Trophoblast cell (in vitro differentiated cells and primary cell): ENCODE measurements at regions not wholly inside any gene's neighbourhood (a gene's known extent, or its start where the extent isn't known, plus 50 kb on each side); places are given as distances from the start of the nearest gene placed in this dataset.

ENCODE experiments used
- DNase-seq, 2 donors: peaks; one replicate each; pipeline ENCODE4 v3.0.0-alpha.2; 2016
- H2AFZ ChIP-seq: 2 replicates; pipeline ENCODE4 v1.6.1; 2013; ENCODE audit warnings: low read length, moderate library complexity, mild to moderate bottlenecking; ENCODE audit not compliant: insufficient read depth, poor library complexity
- H2AK5ac ChIP-seq: 2 replicates; pipeline ENCODE4 v1.6.1; 2013; ENCODE audit warnings: mild to moderate bottlenecking, low read length
- H2BK120ac ChIP-seq: 2 replicates; pipeline ENCODE4 v1.6.1; 2013; ENCODE audit warnings: low read length, mild to moderate bottlenecking, moderate library complexity; ENCODE audit not compliant: insufficient read depth, poor library complexity
- H2BK12ac ChIP-seq: 2 replicates; pipeline ENCODE4 v1.6.1; 2013; ENCODE audit warnings: mild to moderate bottlenecking, low read length, moderate library complexity
- H2BK5ac ChIP-seq: 2 replicates; pipeline ENCODE4 v1.6.1; 2013; ENCODE audit warnings: low read length, low read depth, moderate library complexity, mild to moderate bottlenecking; ENCODE audit not compliant: poor library complexity
- H3K14ac ChIP-seq: 2 replicates; pipeline ENCODE4 v1.6.1; 2013; ENCODE audit warnings: mild to moderate bottlenecking, low read length
- H3K18ac ChIP-seq: 2 replicates; pipeline ENCODE4 v1.6.1; 2013; ENCODE audit warnings: mild to moderate bottlenecking, low read length
- H3K23ac ChIP-seq: 2 replicates; pipeline ENCODE4 v1.6.1; 2013; ENCODE audit warnings: low read length
- H3K27ac ChIP-seq: 2 replicates; pipeline ENCODE4 v1.5.1; 2013; ENCODE audit warnings: low read depth, mild to moderate bottlenecking, inconsistent platforms, low read length, moderate library complexity
- H3K27me3 ChIP-seq: 2 replicates; pipeline ENCODE4 v1.6.1; 2013; ENCODE audit warnings: inconsistent platforms, mild to moderate bottlenecking, low read length, moderate library complexity; ENCODE audit not compliant: insufficient read depth
- H3K36me3 ChIP-seq, 2 experiments: 1 replicate in 1 of 2; 2 replicates in 1 of 2; pipeline ENCODE4 v1.6.1; 2013; ENCODE audit warnings: low read length in 2 of 2, mild to moderate bottlenecking in 2 of 2, moderate library complexity in 1 of 2; ENCODE audit not compliant: insufficient read depth in 2 of 2, control insufficient read depth in 1 of 2
- H3K4ac ChIP-seq: 2 replicates; pipeline ENCODE4 v1.6.1; 2013; ENCODE audit warnings: low read depth, mild to moderate bottlenecking, low read length, moderate library complexity
- H3K4me1 ChIP-seq, 2 experiments: 1 replicate in 1 of 2; 2 replicates in 1 of 2; pipeline ENCODE4 v1.6.1; 2013; ENCODE audit warnings: low read length in 2 of 2, mild to moderate bottlenecking in 2 of 2, moderate library complexity in 1 of 2; ENCODE audit not compliant: insufficient read depth in 2 of 2, control insufficient read depth in 1 of 2
- H3K4me2 ChIP-seq: 2 replicates; pipeline ENCODE4 v1.6.1; 2013; ENCODE audit warnings: inconsistent platforms, mild to moderate bottlenecking, low read length, moderate library complexity
- H3K4me3 ChIP-seq: 2 replicates; pipeline ENCODE4 v1.5.1; 2013; ENCODE audit warnings: mild to moderate bottlenecking, low read depth, low read length, inconsistent platforms
- H3K79me1 ChIP-seq: one replicate; pipeline ENCODE4 v1.6.1; 2013; ENCODE audit warnings: low read length
- H3K79me2 ChIP-seq: 2 replicates; pipeline ENCODE4 v1.6.1; 2013; ENCODE audit warnings: low read length, mild to moderate bottlenecking; ENCODE audit not compliant: control insufficient read depth, insufficient read depth, poor library complexity
- H3K9ac ChIP-seq: 2 replicates; pipeline ENCODE4 v1.6.1; 2013; ENCODE audit warnings: mild to moderate bottlenecking, low read length
- H3K9me3 ChIP-seq: 2 replicates; pipeline ENCODE4 v1.6.1; 2013; ENCODE audit warnings: low read depth, mild to moderate bottlenecking, control low read depth, inconsistent platforms, low read length; ENCODE audit not compliant: insufficient read depth
- H4K12ac ChIP-seq: 2 replicates; pipeline ENCODE4 v1.6.1; 2013; ENCODE audit warnings: low read depth, mild to moderate bottlenecking, low read length, moderate library complexity
- H4K8ac ChIP-seq: 2 replicates; pipeline ENCODE4 v1.6.1; 2013; ENCODE audit warnings: low read depth, mild to moderate bottlenecking, low read length, moderate library complexity
- H4K91ac ChIP-seq: one replicate; pipeline ENCODE4 v1.6.1; 2013; ENCODE audit warnings: low read depth, mild to moderate bottlenecking, low read length, moderate library complexity
- WGBS: extraction: QIAGEN DNeasy Blood & Tissue Kit; methylation state at CpG from one replicate; pipeline ENCODE4 v1.1.7; 2013; ENCODE audit warnings: missing lambda C conversion rate; ENCODE audit not compliant: insufficient read length, insufficient coverage; ENCODE audit errors: extremely low coverage; 5-methylcytosine and 5-hydroxymethylcytosine counted together

DNA sequence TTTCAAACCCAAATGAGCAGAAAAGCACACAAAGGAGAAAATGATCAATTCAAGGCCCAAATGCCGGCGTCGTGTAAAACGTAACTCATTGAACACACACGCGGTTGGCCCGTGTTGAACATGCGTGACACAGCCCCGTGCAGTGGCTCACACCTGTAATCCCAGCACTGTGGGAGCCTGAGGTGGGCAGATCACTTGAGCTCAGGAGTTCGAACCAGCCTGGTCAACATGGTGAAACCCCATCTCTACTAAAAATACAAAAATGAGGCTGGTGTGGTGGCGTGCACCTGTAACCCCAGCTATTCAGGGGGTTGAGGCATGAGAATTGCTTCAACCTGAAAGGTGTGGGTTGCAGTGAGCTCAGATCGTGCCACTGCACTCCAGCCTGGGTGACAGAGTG, 156.7 kb upstream of the KLF6 start:
- Histone ChIP-seq H4K8ac (no peak overlapping the region), H2BK120ac (no peak overlapping the region), H4K91ac (no peak overlapping the region), H2AK5ac (no peak overlapping the region), H3K14ac (no peak overlapping the region), H2AFZ (no peak overlapping the region), H3K36me3 (peaks cover 0 to 2% of the 10 kb centered on the region in 2 experiments), H3K4me3 (no peak overlapping the region), H2BK12ac (no peak overlapping the region), H3K23ac (no peak overlapping the region), H3K9ac (no peak overlapping the region), H3K79me2 (no peaks in the 10 kb centered on the region), H3K4me2 (no peak overlapping the region), H4K12ac (no peak overlapping the region), H3K27ac (no peak overlapping the region), H2BK5ac (no peak overlapping the region), H3K18ac (no peak overlapping the region), H3K4me1 (peaks cover 12 to 13% of the 10 kb centered on the region in 2 experiments), H3K9me3 (no peaks in the 10 kb centered on the region), H3K4ac (no peak overlapping the region), H3K79me1 (peaks cover 10% of the 10 kb centered on the region), H3K27me3 (no peaks in the 10 kb centered on the region)
- WGBS: no CpG with 5 or more reads among the region's 12 CpGs
- DNase-seq: no peak

DNA sequence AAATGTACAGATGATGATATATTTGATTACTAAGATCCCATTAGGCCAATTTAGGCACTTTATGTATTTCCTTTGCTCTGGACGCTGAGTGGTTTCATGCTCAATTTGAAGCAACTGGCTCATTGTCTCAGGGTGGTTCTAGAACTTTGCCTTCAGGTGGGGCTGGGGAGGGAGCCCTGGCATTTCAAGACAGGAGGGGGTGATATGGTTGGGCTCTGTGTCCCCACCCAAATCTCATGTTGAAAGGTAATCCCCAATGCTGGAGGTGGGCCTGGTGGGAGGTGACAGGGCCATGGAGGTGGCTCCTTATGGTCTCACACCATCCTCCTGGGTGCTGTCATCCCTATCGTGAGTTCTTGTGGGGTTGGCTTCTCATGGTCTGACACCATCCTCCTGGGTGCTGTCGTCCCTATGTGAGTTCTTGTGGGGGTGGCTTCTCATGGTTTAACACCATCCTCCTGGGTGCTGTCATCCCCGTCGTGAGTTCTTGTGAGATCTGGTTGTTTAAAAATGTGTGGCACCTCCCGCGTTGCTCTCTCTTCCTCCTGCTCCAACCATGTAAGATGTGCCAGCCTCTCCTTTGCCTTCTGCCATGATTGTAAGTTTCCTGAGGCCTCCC, 151.5 kb upstream of the KLF6 start:
- no CpG with 5 or more reads among the region's 7 CpGs for WGBS
- H3K4me2 ChIP-seq: no peak overlapping the region
- peak overlapping the region; percentile 47 for H2AK5ac ChIP-seq
- H3K36me3 ChIP-seq: no peaks in the 10 kb centered on the region
- no peaks in the 10 kb centered on the region for H3K79me1 ChIP-seq
- H3K27me3 ChIP-seq: no peaks in the 10 kb centered on the region
- H3K9ac ChIP-seq: no peak overlapping the region
- no peaks in the 10 kb centered on the region for H3K9me3 ChIP-seq
- H3K23ac ChIP-seq: no peak overlapping the region
- H3K14ac ChIP-seq: no peak overlapping the region
- no peak for DNase-seq
- no peaks in the 10 kb centered on the region for H3K79me2 ChIP-seq
- no peak overlapping the region for H3K27ac ChIP-seq
- H4K91ac ChIP-seq: no peak overlapping the region
- no peak overlapping the region for H3K4me3 ChIP-seq
- H2BK12ac ChIP-seq: no peak overlapping the region
- no peak overlapping the region for H3K18ac ChIP-seq
- H2AFZ ChIP-seq: no peak overlapping the region
- no peaks in the 10 kb centered on the region for H3K4me1 ChIP-seq
- H4K12ac ChIP-seq: no peak overlapping the region
- no peak overlapping the region for H2BK5ac ChIP-seq
- H4K8ac ChIP-seq: no peak overlapping the region
- no peak overlapping the region for H3K4ac ChIP-seq
- no peak overlapping the region for H2BK120ac ChIP-seq

DNA sequence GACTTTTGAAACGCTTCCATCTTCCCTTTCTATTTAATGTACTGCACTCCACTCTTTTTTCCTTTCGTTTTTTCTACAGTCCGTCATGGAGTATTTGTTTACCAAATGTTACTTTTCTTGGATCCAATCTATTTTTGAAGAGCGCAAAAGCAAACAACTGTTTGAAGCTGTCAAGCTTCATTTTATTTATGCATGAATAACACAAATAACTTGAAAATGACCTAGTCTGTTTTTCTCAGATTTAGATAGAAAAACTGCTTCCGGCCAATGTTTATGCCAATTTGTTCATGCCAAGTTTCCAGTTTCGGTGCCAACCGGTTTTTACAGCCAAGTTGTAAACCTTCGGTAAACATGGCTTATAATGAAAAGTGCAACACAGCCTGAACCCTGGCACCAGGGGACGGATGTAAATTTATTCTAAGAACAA, 150.9 kb upstream of the KLF6 start:
- H3K79me2 ChIP-seq: no peaks in the 10 kb centered on the region
- H3K4me1 ChIP-seq: no peaks in the 10 kb centered on the region
- no peak overlapping the region for H3K23ac ChIP-seq
- H2AK5ac ChIP-seq: no peak overlapping the region
- no peak overlapping the region for H3K27ac ChIP-seq
- H2AFZ ChIP-seq: no peak overlapping the region
- no peak overlapping the region for H3K9ac ChIP-seq
- no peaks in the 10 kb centered on the region for H3K9me3 ChIP-seq
- H2BK5ac ChIP-seq: no peak overlapping the region
- H3K4me3 ChIP-seq: no peak overlapping the region
- DNase-seq: no peak
- no peak overlapping the region for H4K91ac ChIP-seq
- no CpG with 5 or more reads among the region's 9 CpGs for WGBS
- H3K4me2 ChIP-seq: no peak overlapping the region
- no peak overlapping the region for H3K4ac ChIP-seq
- no peaks in the 10 kb centered on the region for H3K36me3 ChIP-seq
- H2BK12ac ChIP-seq: no peak overlapping the region
- no peak overlapping the region for H2BK120ac ChIP-seq
- H3K18ac ChIP-seq: no peak overlapping the region
- no peaks in the 10 kb centered on the region for H3K79me1 ChIP-seq
- no peak overlapping the region for H4K8ac ChIP-seq
- H4K12ac ChIP-seq: no peak overlapping the region
- no peak overlapping the region for H3K14ac ChIP-seq
- no peaks in the 10 kb centered on the region for H3K27me3 ChIP-seq

GRCh38 chr10:3935141-3935540, 150.1 kb upstream of the KLF6 start:
- no peak overlapping the region for H3K4me2 ChIP-seq
- H2BK120ac ChIP-seq: no peak overlapping the region
- H3K18ac ChIP-seq: no peak overlapping the region
- no peak overlapping the region for H3K23ac ChIP-seq
- no peak overlapping the region for H4K91ac ChIP-seq
- WGBS: no CpG with 5 or more reads among the region's 11 CpGs
- H3K36me3 ChIP-seq: no peaks in the 10 kb centered on the region
- H2AFZ ChIP-seq: no peak overlapping the region
- H3K14ac ChIP-seq: no peak overlapping the region
- no peaks in the 10 kb centered on the region for H3K79me1 ChIP-seq
- no peak overlapping the region for H3K4me3 ChIP-seq
- no peak overlapping the region for H2BK5ac ChIP-seq
- H3K9ac ChIP-seq: no peak overlapping the region
- H2AK5ac ChIP-seq: no peak overlapping the region
- H4K12ac ChIP-seq: no peak overlapping the region
- no peaks in the 10 kb centered on the region for H3K79me2 ChIP-seq
- H2BK12ac ChIP-seq: no peak overlapping the region
- H3K4ac ChIP-seq: no peak overlapping the region
- H3K4me1 ChIP-seq: no peaks in the 10 kb centered on the region
- H3K9me3 ChIP-seq: no peaks in the 10 kb centered on the region
- no peak overlapping the region for H4K8ac ChIP-seq
- H3K27ac ChIP-seq: no peak overlapping the region
- H3K27me3 ChIP-seq: no peaks in the 10 kb centered on the region
- DNase-seq: no peak
